ENCODE measurements at regions not wholly inside any gene's neighbourhood (a gene's known extent, or its start where the extent isn't known, plus 50 kb on each side); places are given as distances from the start of the nearest gene placed in this dataset.

DNA sequence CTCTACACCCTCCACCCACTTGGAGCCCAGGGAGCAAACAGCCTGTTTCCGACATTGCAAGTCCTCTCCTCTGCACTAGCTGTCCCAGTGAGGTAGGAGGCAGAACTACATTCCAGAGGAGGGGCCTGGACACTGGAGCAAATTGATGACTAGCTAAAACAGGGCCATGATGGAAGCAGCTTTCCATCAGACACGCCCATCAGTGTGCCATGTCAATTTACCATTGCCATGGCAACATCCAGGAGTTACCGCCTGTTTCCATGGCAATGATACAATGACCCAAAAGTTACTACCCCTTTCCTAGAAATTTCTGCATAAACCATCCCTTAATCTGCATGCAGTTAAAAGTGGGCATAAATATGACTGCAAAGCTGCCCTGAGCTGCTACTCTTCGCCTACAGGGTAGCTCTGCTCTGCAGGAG, 647.1 kb downstream of the PTPRU start:
- TF ChIP-seq, protein P1, sequence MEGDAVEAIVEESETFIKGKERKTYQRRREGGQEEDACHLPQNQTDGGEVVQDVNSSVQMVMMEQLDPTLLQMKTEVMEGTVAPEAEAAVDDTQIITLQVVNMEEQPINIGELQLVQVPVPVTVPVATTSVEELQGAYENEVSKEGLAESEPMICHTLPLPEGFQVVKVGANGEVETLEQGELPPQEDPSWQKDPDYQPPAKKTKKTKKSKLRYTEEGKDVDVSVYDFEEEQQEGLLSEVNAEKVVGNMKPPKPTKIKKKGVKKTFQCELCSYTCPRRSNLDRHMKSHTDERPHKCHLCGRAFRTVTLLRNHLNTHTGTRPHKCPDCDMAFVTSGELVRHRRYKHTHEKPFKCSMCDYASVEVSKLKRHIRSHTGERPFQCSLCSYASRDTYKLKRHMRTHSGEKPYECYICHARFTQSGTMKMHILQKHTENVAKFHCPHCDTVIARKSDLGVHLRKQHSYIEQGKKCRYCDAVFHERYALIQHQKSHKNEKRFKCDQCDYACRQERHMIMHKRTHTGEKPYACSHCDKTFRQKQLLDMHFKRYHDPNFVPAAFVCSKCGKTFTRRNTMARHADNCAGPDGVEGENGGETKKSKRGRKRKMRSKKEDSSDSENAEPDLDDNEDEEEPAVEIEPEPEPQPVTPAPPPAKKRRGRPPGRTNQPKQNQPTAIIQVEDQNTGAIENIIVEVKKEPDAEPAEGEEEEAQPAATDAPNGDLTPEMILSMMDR (IDR thresholded peaks at IDR 0.05) = no peak
- TF ChIP-seq EZH2phosphoT487 (IDR thresholded peaks at IDR 0.05) (no peak), EZH2 (IDR thresholded peaks at IDR 0.05) (no peak)

Data from neural progenitor cell (in vitro differentiated cells).